ENCODE measurements at regions not wholly inside any gene's neighbourhood (a gene's known extent, or its start where the extent isn't known, plus 50 kb on each side); places are given as distances from the start of the nearest gene placed in this dataset.

GRCh38 chr4:74855879-74856278 lies 61.6 kb upstream of the BTC start:
- intact Hi-C loops (cut with micrococcal nuclease; ENCODE audit: unreplicated experiment): no loop called here
- DNase-seq (ENCODE audit: low spot score) (no peak), ATAC-seq (no peak), FAIRE-seq (no peak)
- Histone ChIP-seq H3K79me2 (ENCODE audit: insufficient read depth, low read length) (no peaks in the 10 kb centered on the region), H3K9me3 (ENCODE audit: low read length) (0 out of 2 replicates have a peak, but pooled peaks cover 4% of the 10 kb centered on the region), H3K4me1 (ENCODE audit: insufficient read depth, low read length) (no peaks in the 10 kb centered on the region), H3K4me3 (replicated peaks in 1 of 3; ENCODE audit: insufficient read depth in 1 of 3, low read depth in 2 of 3, low read length in 3 of 3) (no peak overlapping the region), H3K27ac (ENCODE audit: extremely low read length, insufficient read depth, low read length) (no peak overlapping the region), H3K9ac (ENCODE audit: insufficient read depth, low read depth, low read length) (no peak overlapping the region), H2AFZ (ENCODE audit: low read length) (no peak overlapping the region), H3K27me3 (ENCODE audit: control insufficient read depth in 1 of 2, insufficient read depth in 2 of 2, low read length in 2 of 2) (no peaks in the 10 kb centered on the region), H3K36me3 (replicated peaks in 1 of 2; ENCODE audit: control insufficient read depth in 1 of 2, insufficient read depth in 2 of 2, low read length in 2 of 2) (no peaks in the 10 kb centered on the region), H4K20me1 (ENCODE audit: insufficient read depth, low read length) (no peaks in the 10 kb centered on the region), H3K4me2 (ENCODE audit: low read depth, low read length) (no peak overlapping the region)
- ChIA-PET CTCF (ENCODE audit: low intra/inter-chr PET ratio, low total read pairs) (no interaction called here), POLR2A (no interaction called here)
- no peak for TF ChIP-seq BRCA1 (CRISPR knock-in tag; IDR thresholded peaks at IDR 0.05)
- no peak for TF ChIP-seq ZNF256 (CRISPR knock-in tag; conservative IDR thresholded peaks at IDR 0.05)
- no peak for TF ChIP-seq IRF9 (CRISPR knock-in tag; IDR thresholded peaks at IDR 0.05; ENCODE audit: borderline replicate concordance)
- TF ChIP-seq ARNTL (CRISPR knock-in tag; IDR thresholded peaks at IDR 0.05): no peak
- no peak for TF ChIP-seq ZFP82 (CRISPR knock-in tag; IDR thresholded peaks at IDR 0.05; ENCODE audit: borderline replicate concordance)
- TF ChIP-seq POLR2A (IDR thresholded peaks at IDR 0.05; ENCODE audit: insufficient read depth in 1 of 2, low read depth in 2 of 2, low read length in 2 of 2): no peak
- TF ChIP-seq KLF11 (CRISPR knock-in tag; IDR thresholded peaks at IDR 0.05): no peak
- no peak for TF ChIP-seq ZNF670 (CRISPR knock-in tag; IDR thresholded peaks at IDR 0.05; ENCODE audit: borderline replicate concordance)
- no peak for TF ChIP-seq SPEN (CRISPR knock-in tag; IDR thresholded peaks at IDR 0.05; ENCODE audit: low read depth)
- TF ChIP-seq TRAFD1 (CRISPR knock-in tag; IDR thresholded peaks at IDR 0.05; ENCODE audit: borderline replicate concordance): no peak
- TF ChIP-seq, protein P1, sequence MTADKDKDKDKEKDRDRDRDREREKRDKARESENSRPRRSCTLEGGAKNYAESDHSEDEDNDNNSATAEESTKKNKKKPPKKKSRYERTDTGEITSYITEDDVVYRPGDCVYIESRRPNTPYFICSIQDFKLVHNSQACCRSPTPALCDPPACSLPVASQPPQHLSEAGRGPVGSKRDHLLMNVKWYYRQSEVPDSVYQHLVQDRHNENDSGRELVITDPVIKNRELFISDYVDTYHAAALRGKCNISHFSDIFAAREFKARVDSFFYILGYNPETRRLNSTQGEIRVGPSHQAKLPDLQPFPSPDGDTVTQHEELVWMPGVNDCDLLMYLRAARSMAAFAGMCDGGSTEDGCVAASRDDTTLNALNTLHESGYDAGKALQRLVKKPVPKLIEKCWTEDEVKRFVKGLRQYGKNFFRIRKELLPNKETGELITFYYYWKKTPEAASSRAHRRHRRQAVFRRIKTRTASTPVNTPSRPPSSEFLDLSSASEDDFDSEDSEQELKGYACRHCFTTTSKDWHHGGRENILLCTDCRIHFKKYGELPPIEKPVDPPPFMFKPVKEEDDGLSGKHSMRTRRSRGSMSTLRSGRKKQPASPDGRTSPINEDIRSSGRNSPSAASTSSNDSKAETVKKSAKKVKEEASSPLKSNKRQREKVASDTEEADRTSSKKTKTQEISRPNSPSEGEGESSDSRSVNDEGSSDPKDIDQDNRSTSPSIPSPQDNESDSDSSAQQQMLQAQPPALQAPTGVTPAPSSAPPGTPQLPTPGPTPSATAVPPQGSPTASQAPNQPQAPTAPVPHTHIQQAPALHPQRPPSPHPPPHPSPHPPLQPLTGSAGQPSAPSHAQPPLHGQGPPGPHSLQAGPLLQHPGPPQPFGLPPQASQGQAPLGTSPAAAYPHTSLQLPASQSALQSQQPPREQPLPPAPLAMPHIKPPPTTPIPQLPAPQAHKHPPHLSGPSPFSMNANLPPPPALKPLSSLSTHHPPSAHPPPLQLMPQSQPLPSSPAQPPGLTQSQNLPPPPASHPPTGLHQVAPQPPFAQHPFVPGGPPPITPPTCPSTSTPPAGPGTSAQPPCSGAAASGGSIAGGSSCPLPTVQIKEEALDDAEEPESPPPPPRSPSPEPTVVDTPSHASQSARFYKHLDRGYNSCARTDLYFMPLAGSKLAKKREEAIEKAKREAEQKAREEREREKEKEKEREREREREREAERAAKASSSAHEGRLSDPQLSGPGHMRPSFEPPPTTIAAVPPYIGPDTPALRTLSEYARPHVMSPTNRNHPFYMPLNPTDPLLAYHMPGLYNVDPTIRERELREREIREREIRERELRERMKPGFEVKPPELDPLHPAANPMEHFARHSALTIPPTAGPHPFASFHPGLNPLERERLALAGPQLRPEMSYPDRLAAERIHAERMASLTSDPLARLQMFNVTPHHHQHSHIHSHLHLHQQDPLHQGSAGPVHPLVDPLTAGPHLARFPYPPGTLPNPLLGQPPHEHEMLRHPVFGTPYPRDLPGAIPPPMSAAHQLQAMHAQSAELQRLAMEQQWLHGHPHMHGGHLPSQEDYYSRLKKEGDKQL (CRISPR knock-in tag; IDR thresholded peaks at IDR 0.05; ENCODE audit: low read depth): no peak
- TF ChIP-seq MAFG (CRISPR knock-in tag; IDR thresholded peaks at IDR 0.05): no peak
- no peak for TF ChIP-seq KDM1A (CRISPR knock-in tag; IDR thresholded peaks at IDR 0.05)
- no peak for TF ChIP-seq SOX5 (CRISPR knock-in tag; IDR thresholded peaks at IDR 0.05; ENCODE audit: borderline replicate concordance)
- TF ChIP-seq ATF4 (CRISPR knock-in tag; IDR thresholded peaks at IDR 0.05): no peak
- no peak for TF ChIP-seq POLR2AphosphoS5 (IDR thresholded peaks at IDR 0.05; ENCODE audit: low read depth, low read length)
- no peak for TF ChIP-seq ZFY (CRISPR knock-in tag; IDR thresholded peaks at IDR 0.05)
- TF ChIP-seq ZNF33A (CRISPR knock-in tag; IDR thresholded peaks at IDR 0.05; ENCODE audit: borderline replicate concordance): no peak
- in situ Hi-C loops (cut with HindIII; ENCODE audit: extremely low pct_ligation_motif_present, low pct_unique_long_range_greater_than_20kb): no loop called here
- 0% methylated on average over 2 of the region's 2 CpGs for WGBS (ENCODE audit: low lambda C conversion rate)
- BruUV-seq (replicated peaks): no TSS peak

All from HepG2 (cell line).